AG08396 (cell line): ENCODE measurements at regions not wholly inside any gene's neighbourhood (a gene's known extent, or its start where the extent isn't known, plus 50 kb on each side); places are given as distances from the start of the nearest gene placed in this dataset.
A peak's percentile ranks its signal among the peaks of the same experiment; 100 is the strongest.

Experiments used
- DNase-seq: peaks from one replicate; pipeline ENCODE4 v3.0.0; 2012; ENCODE audit warnings: low spot score, mixed read lengths

- DNase-seq: no peak
These were observed 68.4 kb upstream of the NLK start for GRCh38 chr17:27974045-27974436.

- no peak for DNase-seq
These were observed 67.8 kb upstream of the NLK start for GRCh38 chr17:27974531-27975145.

GRCh38 chr17:27975146-27976011, 67.1 kb upstream of the NLK start:
- DNase-seq: peak; percentile 29

- DNase-seq: no peak
These were observed 66.1 kb upstream of the NLK start for GRCh38 chr17:27976331-27976730.

- no peak for DNase-seq
These were observed 64.5 kb upstream of the NLK start for GRCh38 chr17:27977751-27978688.

- DNase-seq: no peak
These were observed 63.7 kb upstream of the NLK start for GRCh38 chr17:27978689-27979175.

GRCh38 chr17:27980043-27980442, 62.4 kb upstream of the NLK start:
- DNase-seq: no peak

GRCh38 chr17:27981978-27982377, 60.5 kb upstream of the NLK start:
- DNase-seq: no peak

GRCh38 chr17:27982688-27983087, 59.8 kb upstream of the NLK start:
- DNase-seq: no peak

- no peak for DNase-seq
These were observed 58.6 kb upstream of the NLK start for GRCh38 chr17:27983853-27984252.

GRCh38 chr17:27984404-27984803, 58.1 kb upstream of the NLK start:
- no peak for DNase-seq

GRCh38 chr17:27984816-27985215, 57.7 kb upstream of the NLK start:
- DNase-seq: no peak

GRCh38 chr17:27985306-27985705, 57.2 kb upstream of the NLK start:
- no peak for DNase-seq

- no peak for DNase-seq
These were observed 56.6 kb upstream of the NLK start for GRCh38 chr17:27985736-27986399.

GRCh38 chr17:27986805-27987684, 55.4 kb upstream of the NLK start:
- no peak for DNase-seq

GRCh38 chr17:27989046-27989445, 53.4 kb upstream of the NLK start:
- DNase-seq: no peak

GRCh38 chr17:27990100-27990499, 52.4 kb upstream of the NLK start:
- no peak for DNase-seq

GRCh38 chr17:27990979-27991378, 51.5 kb upstream of the NLK start:
- no peak for DNase-seq

GRCh38 chr17:27991462-27991993, 50.9 kb upstream of the NLK start:
- DNase-seq: no peak
